Stimulated activated CD8-positive, alpha-beta memory T cell treated with anti-CD3 and anti-CD28 coated beads, Interleukin-12 subunit alpha, Interleukin-12 subunit beta, amount 100 ng/mL, for 24 hours (primary cell): ENCODE measurements at regions not wholly inside any gene's neighbourhood (a gene's known extent, or its start where the extent isn't known, plus 50 kb on each side); places are given as distances from the start of the nearest gene placed in this dataset.

Experiments used
- DNase-seq: peaks from one replicate; pipeline ENCODE4 v3.0.0-alpha.2; 2020; ENCODE audit errors: extremely low read depth

DNA sequence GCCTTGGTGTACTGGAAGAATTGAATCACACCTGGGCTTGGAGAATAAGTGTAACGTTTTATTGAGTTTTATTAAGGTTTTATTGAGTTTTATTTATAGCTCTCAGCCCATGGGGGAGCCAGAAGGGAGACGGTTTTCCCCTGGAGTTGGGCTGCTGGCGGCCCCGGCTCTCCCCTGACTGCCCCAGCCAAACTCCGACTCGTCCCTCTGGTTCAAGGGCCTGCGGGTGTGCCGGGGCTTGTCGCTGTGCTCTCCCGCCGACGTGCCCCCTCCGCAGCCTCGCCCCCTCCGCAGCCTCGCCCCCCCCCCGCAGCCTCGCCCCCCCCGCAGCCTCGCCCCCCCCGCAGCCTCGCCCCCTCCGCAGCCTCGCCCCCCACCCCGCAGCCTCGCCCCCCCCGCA is 326.1 kb upstream of the RTL1 start:
- DNase-seq: no peak

- no peak for DNase-seq
Observed at GRCh38 chr14:101230161-101230850, 326.8 kb upstream of the RTL1 start.

GRCh38 chr14:101230851-101231550 is 327.5 kb upstream of the RTL1 start:
- DNase-seq: no peak

DNA sequence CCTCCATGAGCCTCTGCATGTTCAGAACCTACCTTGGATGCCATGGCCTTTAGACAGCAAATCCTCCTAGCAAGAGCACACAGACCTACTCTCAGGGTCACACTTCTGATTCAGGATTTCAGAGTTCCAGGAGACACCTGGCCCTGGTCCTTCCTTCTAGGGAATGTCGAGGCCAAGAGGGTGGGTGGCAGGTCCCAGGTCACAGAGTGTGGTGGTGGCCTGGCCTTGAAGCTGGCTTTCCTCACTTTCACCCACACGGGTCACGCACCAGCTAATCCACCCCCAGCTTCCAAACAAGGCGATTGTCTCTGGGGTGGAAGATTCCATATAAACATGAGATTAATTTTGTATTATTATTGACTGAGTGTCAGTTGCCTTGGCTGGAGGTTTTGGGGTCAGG is 328.3 kb upstream of the RTL1 start:
- DNase-seq: no peak

DNA sequence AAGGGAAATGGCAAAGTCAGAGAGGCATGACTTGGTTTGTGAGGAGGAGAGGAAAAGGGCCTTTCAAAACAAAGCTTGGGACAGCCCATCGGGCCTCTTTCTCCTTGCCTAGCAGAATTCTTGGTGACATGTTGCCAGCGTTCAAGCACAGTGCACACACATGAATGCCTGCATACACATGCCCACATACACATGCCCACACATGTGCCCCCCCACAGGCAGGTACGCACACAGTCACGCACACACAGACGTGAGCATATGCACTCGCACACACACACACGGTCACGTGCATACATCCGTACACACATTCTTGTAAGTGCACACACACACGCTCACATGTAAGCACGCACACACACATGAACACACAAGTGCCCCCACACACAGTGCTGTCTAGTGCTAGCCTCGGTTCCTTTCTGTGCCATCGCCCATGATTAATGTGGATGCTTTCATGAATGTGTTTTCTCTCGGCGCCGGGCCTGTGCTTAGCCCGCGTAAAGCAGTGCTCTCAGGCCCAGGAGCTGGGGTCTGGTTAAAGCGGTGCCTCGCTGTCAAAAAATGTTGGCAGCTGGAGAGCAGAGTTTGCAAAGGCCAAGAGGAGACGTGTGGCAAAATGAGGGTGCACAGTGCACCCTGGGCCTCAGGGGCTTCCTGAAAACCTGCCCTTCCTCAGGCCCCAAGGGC is 328.8 kb upstream of the DIO3 start:
- DNase-seq: no peak

DNA sequence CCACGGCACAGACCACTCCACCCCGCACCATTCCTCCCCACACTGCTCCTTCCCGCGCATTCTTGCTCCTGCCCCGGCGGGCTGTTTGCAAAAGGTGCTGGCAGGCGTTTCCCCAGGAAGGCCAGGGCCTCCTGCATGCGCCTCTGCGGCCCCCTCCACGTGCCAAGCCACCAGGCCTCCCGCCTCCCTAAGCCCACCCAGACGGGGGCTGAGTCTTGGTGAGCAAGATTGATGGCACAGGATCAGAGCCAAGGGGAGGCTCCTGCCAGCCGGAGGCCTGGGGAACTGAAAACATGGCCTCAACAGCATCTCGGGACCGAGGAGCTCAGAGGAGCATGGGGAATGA is 328.3 kb upstream of the DIO3 start:
- DNase-seq: no peak

DNA sequence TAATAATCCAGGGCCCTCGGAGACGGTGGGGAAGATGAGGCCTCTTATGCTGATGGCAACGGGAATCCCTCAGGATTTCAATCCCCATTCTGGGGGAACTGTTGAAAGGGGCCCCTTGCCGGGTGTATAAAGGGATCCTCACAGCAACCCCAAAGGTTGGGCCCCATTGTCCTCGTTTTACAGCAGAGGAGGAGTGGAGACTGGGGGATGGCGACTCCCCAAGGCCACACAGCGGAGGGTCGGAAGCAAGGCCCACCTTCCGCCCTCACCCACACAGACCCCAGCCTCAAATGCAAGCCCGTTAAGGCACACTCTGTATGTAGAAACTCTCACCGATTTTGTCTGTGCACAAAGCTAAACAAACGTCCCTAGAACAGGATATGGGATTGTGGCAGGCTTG is 327.9 kb upstream of the DIO3 start:
- DNase-seq: no peak

- DNase-seq: no peak
Observed at GRCh38 chr14:101233808-101234207, 327.5 kb upstream of the DIO3 start.

- DNase-seq: no peak
Observed at GRCh38 chr14:101234244-101234937, 326.9 kb upstream of the DIO3 start.

GRCh38 chr14:101234999-101235334 is 326.3 kb upstream of the DIO3 start:
- no peak for DNase-seq

DNA sequence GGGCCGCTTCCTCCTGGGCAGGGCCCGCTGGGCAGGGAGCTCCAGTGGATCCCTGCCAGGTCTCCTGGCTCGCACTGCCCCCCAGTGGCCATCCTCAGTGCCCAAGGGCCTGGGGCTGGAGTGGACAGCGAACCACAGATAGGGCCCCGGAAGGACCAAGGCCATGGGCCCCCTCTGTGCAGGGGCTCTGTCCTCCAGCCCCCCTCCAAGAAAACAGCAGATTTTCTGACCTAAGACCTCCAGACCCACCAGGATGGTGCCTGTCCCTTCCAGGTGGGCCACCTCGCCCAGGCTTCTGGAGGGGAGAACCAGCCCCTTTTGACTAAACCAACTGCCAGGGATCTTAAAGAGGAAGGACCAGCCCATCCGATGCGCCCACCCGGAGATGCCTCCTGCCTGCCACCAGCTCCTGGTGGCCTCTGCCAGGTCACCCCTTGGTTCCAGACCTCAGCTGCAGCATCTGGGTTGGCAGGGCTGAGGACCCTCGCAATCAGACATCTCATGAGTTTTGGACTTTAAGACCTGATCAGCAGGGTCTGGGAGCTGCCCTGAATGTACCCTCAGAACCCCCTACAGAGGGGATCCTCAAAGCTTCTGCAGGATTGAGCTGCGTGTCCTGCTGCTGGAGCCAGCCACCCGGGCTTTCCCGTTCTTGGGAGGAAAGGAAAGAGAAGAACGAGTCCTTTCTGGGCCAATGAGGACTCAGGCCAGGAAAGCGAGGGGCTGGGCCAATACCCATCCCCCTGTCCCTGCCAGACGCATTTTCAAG is 325.8 kb upstream of the DIO3 start:
- no peak for DNase-seq

- no peak for DNase-seq
Observed at GRCh38 chr14:101236496-101237251, 324.6 kb upstream of the DIO3 start.

DNA sequence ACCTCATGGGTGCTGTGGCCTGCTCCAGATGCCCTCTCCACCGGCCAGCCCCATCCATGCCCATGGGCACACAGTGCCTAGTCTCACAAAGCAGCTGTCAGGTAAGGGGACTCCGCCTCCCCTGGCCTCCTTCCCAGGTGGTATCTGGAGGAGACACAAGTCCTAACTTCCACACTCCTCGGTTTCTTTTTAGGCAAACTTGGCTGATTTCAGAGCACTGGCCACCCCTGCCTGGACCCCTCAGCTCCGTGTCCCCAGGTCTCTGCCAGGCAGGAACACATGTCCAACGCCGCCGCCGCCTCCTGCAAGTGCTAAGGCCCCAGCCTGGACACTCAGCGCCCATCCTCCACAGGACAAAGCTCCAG is 324.1 kb upstream of the DIO3 start:
- no peak for DNase-seq

DNA sequence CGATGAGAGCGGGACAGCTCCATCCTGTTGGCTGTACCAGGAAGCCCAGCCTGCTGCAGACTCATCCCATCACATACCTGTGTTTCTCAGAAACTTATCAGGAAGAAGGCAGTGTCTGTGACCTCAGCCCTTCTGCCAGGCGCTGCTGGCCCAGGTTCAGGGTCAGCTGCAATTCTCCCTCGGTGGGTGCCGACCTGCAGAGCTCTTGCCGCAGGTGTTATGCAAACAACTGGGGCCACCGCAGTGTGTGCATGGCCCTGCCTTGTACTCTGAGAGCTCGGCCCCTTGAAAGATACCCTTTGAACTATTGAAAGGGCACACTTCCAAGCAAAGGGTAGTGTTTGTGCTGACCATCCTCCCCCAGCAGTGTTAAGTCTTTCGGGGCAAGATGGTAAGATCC is 322.2 kb upstream of the DIO3 start:
- DNase-seq: no peak

DNA sequence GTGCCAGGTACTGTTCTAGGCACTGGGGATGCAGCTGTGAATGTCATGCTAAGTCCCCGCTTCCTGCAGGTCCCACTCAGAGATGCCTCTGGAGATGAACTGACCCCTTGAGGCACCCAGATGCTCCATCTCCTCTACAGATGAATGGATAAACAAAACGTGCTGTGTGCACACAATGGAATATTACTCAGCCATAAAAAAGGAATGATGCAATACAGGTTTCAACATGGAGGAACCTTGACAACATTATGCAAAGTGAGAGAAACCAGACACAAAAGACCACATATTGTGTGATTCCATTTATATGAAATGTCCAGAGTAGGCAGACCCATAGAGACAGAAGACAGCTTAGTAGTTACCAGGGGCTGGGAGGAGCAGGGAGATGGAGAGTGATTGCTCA is 320.1 kb upstream of the DIO3 start:
- DNase-seq: no peak

GRCh38 chr14:101241807-101242278 is 319.5 kb upstream of the DIO3 start:
- DNase-seq: no peak

DNA sequence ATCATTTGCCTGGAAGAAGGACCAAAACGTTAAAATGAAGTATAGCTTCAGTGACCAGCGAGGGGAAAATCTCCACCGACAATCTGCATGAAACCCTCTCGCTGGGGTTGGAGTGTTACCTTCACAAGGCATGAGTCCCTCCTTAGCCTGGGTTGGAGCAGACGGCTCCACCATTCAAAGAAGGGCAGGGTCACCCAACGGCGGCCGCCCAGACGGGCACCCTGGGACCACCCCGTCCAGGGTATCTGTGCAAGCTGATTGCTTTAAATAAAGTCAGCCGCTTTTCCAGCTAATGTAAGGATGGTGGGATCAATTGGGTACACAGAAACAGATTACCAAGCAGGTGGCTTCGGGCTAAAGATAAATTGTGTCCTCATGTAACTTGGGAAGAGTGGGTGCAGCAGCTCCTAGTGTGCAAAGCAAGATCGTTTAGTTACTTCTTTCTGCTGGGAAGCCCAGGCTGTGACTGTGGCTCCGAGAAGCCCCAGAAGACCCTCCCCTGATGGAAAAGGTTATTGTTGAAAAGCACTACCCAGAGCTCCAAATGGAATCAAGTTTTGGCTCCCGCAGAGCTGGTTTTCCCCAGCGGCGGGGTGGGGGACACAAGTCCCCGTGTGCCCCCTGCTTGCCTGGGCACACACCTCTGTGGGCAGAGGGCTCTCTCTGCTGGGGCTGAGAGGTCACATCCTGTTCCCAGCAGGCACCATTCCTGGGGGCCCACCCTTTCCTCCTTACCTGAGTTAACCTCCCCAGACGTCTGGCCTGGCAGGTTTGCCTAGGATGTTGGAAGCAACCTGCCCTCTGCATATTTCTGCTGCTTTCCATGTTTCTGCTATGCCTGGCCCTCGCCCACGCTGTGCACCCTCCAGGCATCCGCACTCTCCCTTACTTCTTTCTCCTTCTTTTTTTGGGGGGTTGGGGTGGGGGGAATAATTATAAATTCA is 318.6 kb upstream of the DIO3 start:
- no peak for DNase-seq

GRCh38 chr14:101243587-101244338 is 317.5 kb upstream of the DIO3 start:
- no peak for DNase-seq
